COLO668 (cell line): ENCODE measurements at regions not wholly inside any gene's neighbourhood (a gene's known extent, or its start where the extent isn't known, plus 50 kb on each side); places are given as distances from the start of the nearest gene placed in this dataset.
"Not testable (repeated sequence)": the region's sequence is repeated elsewhere in the genome, so short reads cannot be mapped to it uniquely, and the experiment has no call there.

ENCODE experiments used
- DNase-seq: peaks from one replicate; lab custom pipeline; 2025; ENCODE audit not compliant: unreplicated experiment; lab: John Stamatoyannopoulos, UW

DNA sequence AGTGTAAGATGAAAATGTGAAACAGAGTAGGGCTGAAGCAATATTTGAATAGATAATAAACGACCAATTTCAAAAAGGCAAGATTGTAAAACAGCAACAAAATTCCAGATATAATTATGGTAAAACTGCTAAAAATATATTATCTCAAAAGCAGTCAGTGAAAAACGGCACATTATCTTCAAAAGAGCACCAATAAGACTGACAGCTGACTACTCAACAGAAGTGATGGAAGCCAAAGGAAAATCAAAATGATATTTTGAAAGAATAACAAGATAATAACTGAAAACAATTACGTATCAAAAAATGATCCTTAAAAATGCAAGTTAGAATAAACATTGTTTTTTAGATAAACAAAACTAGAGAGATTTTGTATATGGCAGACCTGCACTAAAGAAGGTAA, 920.6 kb upstream of the FAM98A start:
- DNase-seq, result no peak

DNA sequence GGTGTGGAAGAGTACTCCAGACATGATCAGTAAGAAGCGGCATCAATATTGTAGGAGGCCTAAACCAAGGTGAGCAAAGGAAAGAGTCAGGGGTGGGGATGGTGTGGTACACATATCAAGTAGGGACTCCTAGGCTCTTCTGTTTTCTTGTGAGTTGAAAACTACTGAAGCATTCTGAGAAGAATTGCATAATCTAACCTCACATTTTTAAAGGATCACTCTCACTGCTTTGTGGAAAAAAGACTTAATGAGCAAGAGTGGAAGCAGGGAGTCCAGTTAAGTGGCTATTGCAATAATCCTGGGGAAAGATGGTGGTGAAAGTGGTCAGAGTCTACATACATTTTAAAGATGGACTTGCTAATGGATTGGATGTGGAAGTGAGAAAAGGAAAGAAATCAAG, 899.5 kb upstream of the FAM98A start:
- DNase-seq, result no peak

DNA sequence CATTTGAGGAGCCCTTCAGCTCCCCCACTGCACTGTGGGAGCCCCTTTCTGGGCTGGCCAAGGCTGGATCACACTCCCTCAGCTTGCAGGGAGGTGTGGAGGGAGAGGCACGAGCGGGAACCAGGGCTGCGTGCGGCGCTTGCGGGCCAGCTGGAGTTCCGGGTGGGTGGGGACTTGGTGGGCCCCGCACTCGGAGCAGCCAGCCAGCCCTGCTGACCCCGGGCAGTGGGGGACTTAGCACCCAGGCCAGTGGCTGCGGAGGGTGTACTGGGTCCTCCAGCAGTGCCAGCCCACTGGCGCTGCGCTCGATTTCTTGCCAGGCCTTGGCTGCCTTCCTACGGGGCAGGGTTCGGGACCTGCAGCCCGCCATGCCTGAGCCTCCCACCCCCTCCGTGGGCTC, 895.1 kb upstream of the FAM98A start:
- DNase-seq, result not testable (repeated sequence)

DNA sequence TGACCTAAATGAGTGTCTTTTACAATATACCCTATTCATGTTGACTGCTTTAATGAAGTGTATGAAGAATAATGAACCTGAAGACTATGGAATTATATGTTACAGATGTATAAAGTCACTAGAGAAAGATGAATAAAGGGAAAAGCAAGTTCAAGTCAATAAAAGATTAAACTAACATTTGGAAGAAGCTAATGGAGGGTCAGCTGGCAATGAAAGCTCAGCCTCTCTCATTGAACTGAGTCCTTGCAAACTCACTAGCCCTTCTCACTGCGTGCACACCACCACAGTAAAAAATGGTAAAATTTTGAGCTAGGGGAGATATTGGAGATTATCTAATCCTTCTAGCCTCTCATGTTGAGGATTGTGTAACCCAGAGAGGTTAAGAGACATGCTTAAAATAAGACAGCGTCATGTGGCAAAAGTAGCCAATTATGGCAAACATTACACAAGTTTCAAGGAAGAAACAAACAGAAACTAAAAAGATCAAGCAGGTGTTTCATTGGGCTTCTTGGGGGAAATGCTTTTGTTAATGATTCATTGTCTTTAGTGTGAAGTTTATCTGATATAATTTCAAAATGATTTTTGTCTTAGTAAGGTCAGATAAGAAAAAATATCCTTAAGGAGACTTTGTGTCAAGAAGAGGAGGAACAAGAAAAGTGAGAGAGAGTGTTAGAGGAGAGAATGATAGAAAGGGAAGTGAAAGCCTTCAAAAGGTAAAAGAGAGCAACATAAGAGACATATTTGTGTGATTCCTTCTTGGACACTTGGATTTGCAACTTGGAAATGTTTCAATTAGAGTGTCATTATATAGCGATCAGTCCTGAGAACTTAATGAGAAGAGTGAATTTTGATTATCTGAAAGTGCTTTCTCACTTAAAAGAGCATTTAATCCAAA, 893.7 kb upstream of the FAM98A start:
- DNase-seq, result no peak

DNA sequence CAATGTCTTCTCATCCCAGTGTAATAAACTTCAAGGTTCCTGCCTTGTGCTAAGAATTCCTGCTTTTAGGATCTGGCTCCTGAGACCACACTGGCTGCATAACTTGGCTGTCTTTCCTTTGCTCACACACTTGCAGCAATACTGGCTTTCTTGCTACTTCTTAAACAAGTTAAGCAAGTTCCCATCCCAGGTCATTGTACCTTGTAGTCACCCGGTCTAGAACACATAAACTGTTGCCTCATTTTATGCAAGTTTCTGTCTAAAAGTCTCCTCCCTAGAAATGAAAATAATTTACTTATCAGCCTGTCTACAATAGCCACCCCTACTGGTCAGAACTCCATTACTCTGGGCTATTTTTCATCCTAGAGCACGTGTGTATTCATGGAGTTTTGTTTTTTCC, 887.9 kb upstream of the FAM98A start:
- no peak for DNase-seq

DNA sequence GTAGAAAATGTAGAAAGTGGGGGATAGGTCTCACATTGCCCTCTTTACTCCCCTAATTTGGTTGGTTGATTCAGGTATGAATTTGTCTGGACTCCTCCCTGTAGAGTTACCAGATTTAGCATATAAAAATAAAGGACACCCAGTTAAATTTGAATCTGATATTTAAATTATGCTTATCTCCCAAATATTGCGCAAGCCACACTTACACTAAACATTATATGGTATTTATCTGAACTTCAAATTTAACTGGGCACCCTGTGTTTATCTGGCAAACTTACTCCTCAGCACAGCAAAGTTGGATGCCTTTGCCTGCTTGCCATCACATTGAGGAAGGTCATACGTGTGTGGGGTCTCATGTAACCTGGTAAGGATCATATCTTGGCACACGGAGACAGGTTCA, 882.4 kb upstream of the FAM98A start:
- no peak for DNase-seq

DNA sequence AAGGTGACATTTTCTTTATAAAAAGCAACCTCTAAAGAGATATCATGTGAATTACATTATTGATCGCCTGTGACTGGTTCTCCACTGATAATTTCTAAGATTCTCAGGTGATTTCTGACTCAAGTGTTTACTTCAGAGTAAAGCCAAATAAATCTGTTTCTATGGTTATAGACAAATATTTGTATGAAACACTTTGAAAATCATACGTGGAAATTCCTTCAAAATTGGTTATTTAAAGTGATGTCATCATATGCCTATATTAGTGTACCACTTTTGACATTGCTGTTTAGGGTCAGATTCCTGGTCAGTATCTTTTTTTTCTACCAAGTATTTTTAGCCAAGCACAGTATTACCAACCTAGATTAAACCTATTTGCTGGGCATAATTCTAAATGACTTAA, 881.3 kb upstream of the FAM98A start:
- DNase-seq, result no peak

DNA sequence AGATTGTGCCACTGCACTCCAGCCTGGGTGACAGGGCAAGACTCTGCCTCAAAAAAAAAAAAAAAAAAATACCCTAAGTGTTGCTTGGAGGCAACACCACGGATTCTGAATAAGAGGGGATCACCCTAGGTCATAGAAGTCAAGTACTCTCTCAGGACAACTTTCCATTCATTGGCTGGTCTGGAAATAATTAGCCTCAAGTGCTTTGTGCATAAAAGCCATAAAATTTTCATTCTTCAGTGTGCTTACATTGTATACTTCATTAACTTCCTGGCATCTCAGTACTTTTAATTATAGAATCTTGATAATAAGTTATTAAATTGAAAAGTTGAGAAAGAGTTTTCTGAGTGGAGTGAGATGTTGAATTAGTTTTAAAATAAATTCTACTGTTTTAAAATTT, 876.1 kb upstream of the FAM98A start:
- no peak for DNase-seq

DNA sequence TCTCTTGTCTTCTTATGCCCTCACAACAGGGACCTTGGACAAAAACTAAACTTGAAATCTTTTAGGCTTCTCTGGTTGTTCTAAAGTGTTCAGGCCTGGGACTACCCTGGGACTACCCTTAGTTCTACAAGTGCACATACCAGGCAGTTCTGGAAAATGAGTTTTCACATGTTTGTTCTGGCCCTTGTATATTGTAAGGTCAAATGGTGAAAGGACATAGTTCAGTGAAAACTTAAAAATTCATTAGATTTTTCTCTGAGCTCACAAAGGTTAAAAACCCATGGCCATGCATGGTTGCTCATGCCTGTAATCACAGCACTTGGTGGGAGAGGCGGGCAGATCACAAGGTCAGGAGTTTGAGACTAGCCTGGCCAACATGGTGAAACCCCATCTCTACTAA, 875.5 kb upstream of the FAM98A start:
- DNase-seq, result no peak

DNA sequence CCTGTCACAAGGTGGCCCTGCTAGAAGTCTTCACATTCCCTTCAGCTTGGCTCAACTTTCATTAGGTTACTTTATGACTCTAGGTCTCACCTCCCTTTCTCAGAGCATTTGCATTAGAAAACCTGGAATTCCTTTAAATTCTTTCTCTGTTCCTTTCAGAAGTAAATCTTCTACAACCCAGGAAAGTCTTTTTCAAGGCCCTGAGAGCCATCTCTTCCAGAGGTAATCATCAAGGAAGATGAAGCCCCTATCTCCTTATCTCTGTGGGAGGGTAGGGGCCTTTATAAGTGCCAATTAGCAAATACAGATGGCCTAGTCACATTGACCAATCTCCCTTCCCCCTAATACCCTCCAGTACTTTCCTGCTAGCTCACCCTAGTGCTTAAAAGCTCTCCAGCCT, 848.0 kb upstream of the FAM98A start:
- no peak for DNase-seq

DNA sequence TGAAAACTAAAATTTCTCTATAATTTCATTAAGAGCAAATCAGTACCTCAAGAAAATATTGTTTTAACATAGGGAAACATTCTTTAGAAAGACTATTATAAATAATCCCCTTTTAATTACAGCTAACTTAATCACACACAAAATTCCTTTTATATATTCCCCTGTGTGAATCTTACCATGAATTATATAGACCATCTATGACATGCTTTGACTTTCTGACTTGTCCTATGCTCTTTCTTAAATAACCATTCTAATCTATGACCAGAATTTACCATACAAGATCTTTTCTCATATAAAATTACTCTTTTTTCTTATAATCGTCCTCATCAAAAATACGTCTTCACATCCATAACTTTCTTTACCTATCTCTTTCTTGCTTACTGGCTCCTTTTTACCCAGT, 824.2 kb upstream of the FAM98A start:
- no peak for DNase-seq

DNA sequence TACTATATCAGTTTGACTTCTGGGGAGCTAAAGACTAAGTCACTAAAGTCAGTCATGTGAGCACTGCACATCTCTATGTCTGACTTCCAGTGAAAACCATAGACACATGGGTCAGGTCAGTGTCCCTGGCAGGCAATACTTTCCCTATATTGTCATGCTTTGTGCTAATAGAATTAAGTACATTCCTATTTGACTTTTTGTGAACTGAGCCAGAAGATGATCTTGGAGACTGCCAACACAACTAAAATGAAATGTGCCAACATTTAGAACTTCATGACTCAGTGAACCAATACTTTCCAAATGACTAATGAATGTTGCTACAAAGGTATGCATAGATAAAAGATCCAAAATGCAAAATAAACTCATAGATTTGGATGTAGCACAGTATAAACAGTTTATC, 820.8 kb upstream of the FAM98A start:
- no peak for DNase-seq

DNA sequence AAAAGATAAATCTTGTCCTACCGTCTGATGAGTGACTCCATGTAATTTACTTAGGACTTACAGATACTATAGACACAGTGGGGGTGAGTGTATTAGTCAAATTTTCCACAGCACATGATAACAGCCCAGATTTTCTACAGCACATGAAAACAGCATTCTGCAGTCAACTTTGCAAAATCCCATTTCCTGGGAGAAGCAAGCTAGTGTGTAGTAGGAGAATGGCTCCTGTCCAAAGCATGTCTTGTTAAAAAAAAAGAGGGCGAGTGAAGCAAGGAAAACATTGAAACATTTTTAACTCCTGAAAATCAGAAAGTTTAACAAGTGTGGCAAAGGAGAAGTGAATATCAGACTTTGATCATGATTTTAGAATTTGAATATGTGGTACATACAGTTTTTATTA, 817.8 kb upstream of the FAM98A start:
- no peak for DNase-seq

DNA sequence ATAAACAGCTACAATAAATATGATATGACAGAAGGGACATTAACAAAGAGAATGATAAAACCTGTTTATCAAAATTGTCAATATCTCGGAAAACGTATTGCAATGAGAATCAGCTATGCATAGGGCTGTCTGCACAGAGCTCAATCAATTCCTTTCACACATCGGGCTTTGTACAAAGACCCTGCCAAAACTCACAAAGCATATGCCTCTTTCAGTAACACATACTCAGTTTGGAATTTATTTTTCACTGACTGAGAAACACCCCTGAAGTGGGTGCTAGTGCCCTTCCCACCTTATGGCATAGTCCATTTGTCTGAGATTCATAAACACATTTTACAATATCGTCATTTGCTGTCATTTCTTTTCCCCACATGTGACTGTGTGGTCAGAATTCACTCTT, 815.8 kb upstream of the FAM98A start:
- DNase-seq, result no peak

DNA sequence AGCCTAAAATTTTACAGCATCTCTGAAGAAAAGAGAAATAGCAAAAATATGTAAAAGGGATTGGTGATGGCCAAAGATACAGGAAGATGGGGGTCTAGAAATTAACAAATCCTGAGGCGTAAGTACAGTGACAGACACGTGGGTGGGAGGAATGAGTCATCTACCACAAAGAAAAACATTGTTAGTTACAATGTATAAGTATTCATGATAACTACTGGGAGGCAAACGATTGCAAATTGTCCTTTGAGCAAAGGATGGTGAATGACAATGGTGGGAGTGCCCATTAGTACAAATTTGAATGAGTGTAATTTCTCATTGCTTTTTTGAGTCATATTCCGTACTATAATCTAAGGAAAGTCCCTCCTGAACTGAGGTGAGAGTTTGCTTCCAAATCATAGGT, 809.0 kb upstream of the FAM98A start:
- no peak for DNase-seq

DNA sequence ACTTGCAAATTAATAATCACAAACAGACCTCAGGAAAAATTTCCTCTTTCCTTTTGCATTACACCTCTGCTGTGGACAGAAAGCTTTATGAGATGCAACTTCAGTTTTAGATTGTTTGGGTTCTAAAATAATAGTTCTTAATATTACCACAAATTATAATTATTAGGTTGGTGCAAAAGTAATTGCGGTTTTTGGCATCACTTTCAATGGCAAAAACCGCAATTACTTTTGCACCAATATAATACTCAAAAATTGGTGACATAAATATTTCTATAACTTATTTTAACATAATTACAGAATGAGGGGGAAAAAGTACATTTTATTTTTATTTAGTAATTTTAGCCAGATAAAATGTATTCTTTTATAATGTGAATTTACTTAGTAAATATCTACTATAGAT, 804.4 kb upstream of the FAM98A start:
- no peak for DNase-seq

DNA sequence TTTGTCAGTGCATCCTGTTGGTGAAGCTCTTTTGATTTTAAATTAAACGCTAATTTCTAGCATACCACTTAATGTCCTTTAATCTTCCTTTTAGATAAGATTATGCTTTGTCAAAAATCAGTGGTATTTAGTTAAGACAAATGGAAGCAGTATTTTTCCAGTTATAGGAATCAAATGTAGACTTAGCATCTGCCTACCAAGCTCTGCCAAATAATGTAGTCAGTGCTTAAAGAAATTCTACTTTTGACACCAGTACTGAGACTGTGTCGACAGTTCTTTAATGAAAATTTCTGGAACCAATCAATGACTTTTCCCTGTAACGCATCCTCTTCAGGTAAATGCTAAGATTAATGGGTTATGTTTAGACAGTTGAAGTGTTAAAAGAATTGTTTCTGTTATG, 803.3 kb upstream of the FAM98A start:
- DNase-seq, result no peak

DNA sequence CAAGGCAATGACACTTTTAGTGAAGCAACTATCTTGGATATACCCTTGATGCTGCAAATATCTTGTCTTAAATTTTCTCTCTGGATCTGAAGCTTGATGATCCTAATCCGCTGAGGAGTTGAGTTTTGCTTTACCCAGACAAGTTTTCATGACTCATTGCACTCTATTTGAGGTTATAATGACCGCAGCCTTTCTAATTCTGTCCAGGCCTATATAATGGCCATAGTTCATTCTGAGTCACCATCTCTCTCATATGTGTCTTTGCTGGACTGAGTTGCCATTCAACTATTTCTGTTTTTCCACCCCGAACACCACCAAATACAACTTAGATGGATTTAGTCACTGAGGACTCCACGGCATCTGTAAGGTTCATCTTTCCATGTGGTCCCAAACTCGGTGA, 802.1 kb upstream of the FAM98A start:
- no peak for DNase-seq

DNA sequence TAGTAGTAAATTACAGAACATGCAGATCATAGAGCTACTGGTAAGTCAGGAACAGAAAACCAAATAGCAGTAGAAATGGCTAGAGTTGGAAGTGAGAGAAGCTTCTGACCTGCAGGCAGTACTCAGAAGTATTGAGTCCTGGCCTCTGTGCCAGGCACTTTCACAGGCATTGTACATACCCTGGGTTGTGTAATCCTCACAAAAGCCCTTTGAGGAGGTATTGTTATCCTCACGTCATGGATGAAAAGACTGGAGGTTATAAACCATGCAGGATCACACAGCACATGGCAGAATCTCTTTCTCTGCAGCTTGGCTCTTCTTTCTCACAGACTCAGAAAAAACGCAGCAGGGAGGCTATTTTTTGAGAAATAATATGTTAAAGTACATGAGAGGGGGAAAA, 789.3 kb upstream of the FAM98A start:
- no peak for DNase-seq

DNA sequence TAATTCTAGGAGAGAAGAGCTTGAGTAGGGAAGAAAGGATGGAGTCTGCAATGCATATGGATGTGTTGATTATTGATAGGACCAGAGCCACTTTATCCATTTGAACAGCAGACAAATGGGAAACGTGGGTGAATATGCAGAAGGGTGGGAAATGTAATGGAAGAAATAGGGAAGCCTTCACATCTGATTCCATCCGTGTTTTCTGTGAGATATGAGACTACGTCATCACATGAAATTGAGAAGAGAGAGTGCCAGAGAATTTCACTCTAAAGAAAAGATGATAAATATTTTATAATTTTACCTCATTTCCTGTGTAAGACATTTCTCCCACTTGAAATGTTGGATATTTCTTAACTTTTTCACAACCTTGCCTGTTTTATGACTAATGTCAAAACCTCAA, 788.4 kb upstream of the FAM98A start:
- DNase-seq, result no peak

DNA sequence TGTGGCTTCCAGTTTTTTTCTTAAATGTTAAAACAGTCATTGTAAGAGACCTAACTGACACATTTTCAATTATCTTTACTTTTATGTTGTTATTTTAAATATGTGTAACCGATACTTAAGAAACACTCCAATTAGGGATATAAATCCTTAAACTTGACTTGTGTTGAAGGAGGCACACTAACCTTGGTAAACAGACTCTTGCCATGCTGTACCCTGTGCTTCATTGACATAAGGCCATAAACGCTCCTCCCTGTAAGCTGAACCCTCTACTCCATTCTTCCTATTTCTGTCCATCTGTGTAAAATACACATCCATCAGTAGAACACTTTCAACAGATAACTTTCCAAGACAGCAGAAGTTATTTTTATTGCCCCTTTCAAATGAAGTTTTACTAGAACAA, 780.5 kb upstream of the FAM98A start:
- DNase-seq, result no peak

DNA sequence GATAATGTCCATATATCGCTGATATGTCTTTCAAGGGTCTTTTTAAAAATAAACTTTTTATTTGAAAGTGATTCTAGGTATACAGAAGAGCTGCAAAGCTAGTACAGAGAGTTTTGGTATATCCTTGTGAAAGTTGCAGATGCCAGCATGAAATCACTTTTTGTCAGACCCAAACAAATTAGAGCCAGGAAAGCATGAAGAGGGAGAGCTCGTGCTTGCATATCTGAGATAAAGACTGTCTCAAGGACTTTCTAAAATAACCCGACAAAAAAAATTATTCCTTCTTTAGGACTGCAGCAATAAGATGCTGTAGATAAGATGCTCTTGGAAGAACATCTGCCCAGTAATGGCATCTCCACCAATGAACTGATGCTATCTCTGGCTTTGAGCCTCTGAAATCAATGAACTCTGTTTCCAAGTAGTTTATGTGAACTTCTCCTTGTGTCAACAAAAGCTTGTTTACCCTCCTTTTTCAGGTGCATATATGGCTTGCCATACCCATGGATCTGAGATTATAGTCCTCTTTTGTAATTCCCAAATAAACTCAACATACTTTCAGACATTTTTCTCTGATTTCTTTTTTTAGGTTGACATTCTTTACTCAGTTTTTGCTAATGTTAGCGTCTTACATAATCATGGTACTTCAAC, 774.6 kb upstream of the FAM98A start:
- DNase-seq, result no peak

DNA sequence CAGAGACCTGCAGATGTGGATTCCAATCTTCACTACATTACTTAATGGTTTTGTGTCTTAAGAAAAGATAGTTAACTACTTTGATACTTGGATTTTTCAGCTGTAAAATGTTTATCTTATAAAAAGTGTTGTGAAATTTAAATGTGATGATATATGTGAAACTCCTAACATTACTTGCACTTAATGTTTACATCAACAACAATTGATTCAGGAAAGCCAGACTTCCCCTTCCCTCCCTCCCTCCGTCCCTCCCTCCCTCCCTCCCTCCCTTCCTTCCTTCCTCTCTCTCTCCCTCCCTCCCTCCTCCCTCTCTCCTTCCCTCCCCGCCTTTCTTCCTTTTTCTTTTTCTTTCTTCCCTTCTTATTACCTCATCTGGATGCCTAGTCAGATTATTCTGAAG, 773.9 kb upstream of the FAM98A start:
- no peak for DNase-seq
